ENCODE measurements at regions not wholly inside any gene's neighbourhood (a gene's known extent, or its start where the extent isn't known, plus 50 kb on each side); places are given as distances from the start of the nearest gene placed in this dataset.

- H3K4me3 ChIP-seq (ENCODE audit: low read length), result no peak overlapping the region
- H3K27me3 ChIP-seq (ENCODE audit: control insufficient read depth, insufficient read depth, low read length), result peaks cover 10% of the 10 kb centered on the region
- H3K36me3 ChIP-seq (ENCODE audit: control insufficient read depth, insufficient read depth, low read length), result no peaks in the 10 kb centered on the region
- WGBS (ENCODE audit: insufficient coverage), result no CpG with 5 or more reads among the region's 2 CpGs
- no peak for DNase-seq
- H3K27ac ChIP-seq (ENCODE audit: low read length), result no peak overlapping the region
- no peaks in the 10 kb centered on the region for H3K9me3 ChIP-seq (replicated peaks; ENCODE audit: control insufficient read depth, low read depth, low read length)
- no peaks in the 10 kb centered on the region for H3K4me1 ChIP-seq (ENCODE audit: control insufficient read depth, insufficient read depth, low read length)
These were observed 84.9 kb downstream of the CBLL2 start for GRCh38 chrX:22357621-22358020.

- Histone ChIP-seq H3K4me3 (ENCODE audit: low read length) (no peak overlapping the region), H3K36me3 (ENCODE audit: control insufficient read depth, insufficient read depth, low read length) (no peaks in the 10 kb centered on the region), H3K9me3 (replicated peaks; ENCODE audit: control insufficient read depth, low read depth, low read length) (no peaks in the 10 kb centered on the region), H3K27me3 (ENCODE audit: control insufficient read depth, insufficient read depth, low read length) (peaks cover 5% of the 10 kb centered on the region), H3K4me1 (ENCODE audit: control insufficient read depth, insufficient read depth, low read length) (no peaks in the 10 kb centered on the region), H3K27ac (ENCODE audit: low read length) (peak overlapping the region; percentile 20)
- 82% methylated on average over 2 of the region's 3 CpGs for WGBS (ENCODE audit: insufficient coverage)
- DNase-seq, result peak; percentile 33
These were observed 87.4 kb downstream of the CBLL2 start for GRCh38 chrX:22360129-22360528.

DNA sequence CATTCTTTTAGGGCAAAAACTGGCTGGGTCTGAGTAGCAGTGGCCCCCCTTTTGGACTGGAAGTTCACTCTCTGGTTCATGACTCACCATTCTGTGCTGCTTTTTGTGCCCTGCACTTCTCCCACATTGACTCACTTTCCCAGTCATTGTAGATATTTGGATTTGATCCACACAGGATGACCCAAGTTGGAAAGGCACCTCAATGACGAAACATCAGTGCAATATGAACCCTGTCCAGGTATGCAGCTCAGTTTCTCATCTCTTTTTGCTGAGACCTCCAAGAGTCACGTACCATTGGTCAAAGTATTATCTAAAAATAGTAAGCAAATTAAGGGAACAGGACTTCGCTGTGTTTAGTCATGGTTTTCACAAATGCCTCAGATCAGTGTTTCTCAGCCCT is 92.7 kb downstream of the CBLL2 start:
- no peak for DNase-seq
- WGBS (ENCODE audit: insufficient coverage), result no CpG with 5 or more reads among the region's 3 CpGs
- Histone ChIP-seq H3K36me3 (ENCODE audit: control insufficient read depth, insufficient read depth, low read length) (no peaks in the 10 kb centered on the region), H3K4me1 (ENCODE audit: control insufficient read depth, insufficient read depth, low read length) (no peaks in the 10 kb centered on the region), H3K9me3 (replicated peaks; ENCODE audit: control insufficient read depth, low read depth, low read length) (no peaks in the 10 kb centered on the region), H3K27me3 (ENCODE audit: control insufficient read depth, insufficient read depth, low read length) (peaks cover 7% of the 10 kb centered on the region), H3K27ac (ENCODE audit: low read length) (no peak overlapping the region), H3K4me3 (ENCODE audit: low read length) (no peak overlapping the region)

- DNase-seq, result no peak
- H3K27ac ChIP-seq (ENCODE audit: low read length), result no peak overlapping the region
- H3K27me3 ChIP-seq (ENCODE audit: control insufficient read depth, insufficient read depth, low read length), result peaks cover 7% of the 10 kb centered on the region
- no peak overlapping the region for H3K4me3 ChIP-seq (ENCODE audit: low read length)
- no peaks in the 10 kb centered on the region for H3K9me3 ChIP-seq (replicated peaks; ENCODE audit: control insufficient read depth, low read depth, low read length)
- H3K36me3 ChIP-seq (ENCODE audit: control insufficient read depth, insufficient read depth, low read length), result no peaks in the 10 kb centered on the region
- H3K4me1 ChIP-seq (ENCODE audit: control insufficient read depth, insufficient read depth, low read length), result no peaks in the 10 kb centered on the region
- no CpG with 5 or more reads among the region's 1 CpG for WGBS (ENCODE audit: insufficient coverage)
These were observed 93.5 kb downstream of the CBLL2 start for GRCh38 chrX:22366166-22366702.

GRCh38 chrX:22366906-22367305 is 94.2 kb downstream of the CBLL2 start:
- H3K4me1 ChIP-seq (ENCODE audit: control insufficient read depth, insufficient read depth, low read length), result no peaks in the 10 kb centered on the region
- no peaks in the 10 kb centered on the region for H3K36me3 ChIP-seq (ENCODE audit: control insufficient read depth, insufficient read depth, low read length)
- H3K27ac ChIP-seq (ENCODE audit: low read length), result no peak overlapping the region
- 100% methylated on average over 1 of the region's 4 CpGs for WGBS (ENCODE audit: insufficient coverage)
- H3K9me3 ChIP-seq (replicated peaks; ENCODE audit: control insufficient read depth, low read depth, low read length), result no peaks in the 10 kb centered on the region
- no peak overlapping the region for H3K4me3 ChIP-seq (ENCODE audit: low read length)
- H3K27me3 ChIP-seq (ENCODE audit: control insufficient read depth, insufficient read depth, low read length), result peaks cover 7% of the 10 kb centered on the region
- DNase-seq, result no peak

GRCh38 chrX:22373094-22373493 is 100.4 kb downstream of the CBLL2 start:
- DNase-seq, result no peak
- peaks cover 5% of the 10 kb centered on the region for H3K27me3 ChIP-seq (ENCODE audit: control insufficient read depth, insufficient read depth, low read length)
- no peaks in the 10 kb centered on the region for H3K36me3 ChIP-seq (ENCODE audit: control insufficient read depth, insufficient read depth, low read length)
- WGBS (ENCODE audit: insufficient coverage), result 65% methylated on average over 2 of the region's 3 CpGs
- no peaks in the 10 kb centered on the region for H3K4me1 ChIP-seq (ENCODE audit: control insufficient read depth, insufficient read depth, low read length)
- no peaks in the 10 kb centered on the region for H3K9me3 ChIP-seq (replicated peaks; ENCODE audit: control insufficient read depth, low read depth, low read length)
- no peak overlapping the region for H3K4me3 ChIP-seq (ENCODE audit: low read length)
- no peak overlapping the region for H3K27ac ChIP-seq (ENCODE audit: low read length)

DNA sequence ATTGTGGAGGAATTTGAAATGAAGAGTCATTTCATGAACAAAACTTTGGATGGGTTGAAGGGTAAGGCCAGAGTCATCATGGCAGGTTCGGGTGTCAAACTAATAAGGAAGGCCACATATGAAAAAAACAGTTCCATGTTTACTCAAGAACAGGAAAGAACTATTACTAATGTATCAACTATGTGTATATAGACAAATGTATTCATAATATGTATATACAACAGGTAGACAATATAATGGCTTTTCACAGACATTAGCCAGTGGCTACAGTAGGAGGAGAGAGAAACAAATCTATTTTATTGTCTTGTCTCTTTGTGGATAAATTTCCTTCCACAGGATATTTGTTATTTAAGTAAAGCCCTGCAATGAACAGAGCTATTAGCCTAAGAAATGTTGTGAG is 101.1 kb downstream of the CBLL2 start:
- no peak overlapping the region for H3K4me3 ChIP-seq (ENCODE audit: low read length)
- no peak overlapping the region for H3K27ac ChIP-seq (ENCODE audit: low read length)
- peaks cover 2% of the 10 kb centered on the region for H3K27me3 ChIP-seq (ENCODE audit: control insufficient read depth, insufficient read depth, low read length)
- no peaks in the 10 kb centered on the region for H3K4me1 ChIP-seq (ENCODE audit: control insufficient read depth, insufficient read depth, low read length)
- no CpG with 5 or more reads among the region's 1 CpG for WGBS (ENCODE audit: insufficient coverage)
- H3K36me3 ChIP-seq (ENCODE audit: control insufficient read depth, insufficient read depth, low read length), result no peaks in the 10 kb centered on the region
- no peaks in the 10 kb centered on the region for H3K9me3 ChIP-seq (replicated peaks; ENCODE audit: control insufficient read depth, low read depth, low read length)
- DNase-seq, result no peak

DNA sequence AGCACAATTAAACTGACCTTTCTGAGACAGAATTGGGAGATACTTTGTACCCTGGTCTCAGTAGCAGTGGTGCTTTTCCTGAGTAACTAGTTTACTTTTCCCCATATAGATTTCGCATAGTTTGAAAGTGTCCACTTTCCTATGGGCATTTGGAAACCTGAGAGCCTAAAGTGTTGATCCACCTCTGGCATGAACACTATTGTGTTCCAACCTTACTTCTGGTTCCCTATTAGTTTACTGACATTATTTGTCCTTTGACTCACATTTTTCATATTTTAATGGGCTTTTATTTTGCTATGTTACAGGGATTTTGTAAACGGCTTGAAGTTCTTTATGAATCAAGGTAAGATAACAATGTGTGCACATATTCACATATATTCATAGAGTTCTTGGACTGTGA is 103.7 kb downstream of the CBLL2 start:
- no peak overlapping the region for H3K4me3 ChIP-seq (ENCODE audit: low read length)
- WGBS (ENCODE audit: insufficient coverage), result no CpG with 5 or more reads among the region's 2 CpGs
- no peak overlapping the region for H3K27ac ChIP-seq (ENCODE audit: low read length)
- H3K9me3 ChIP-seq (replicated peaks; ENCODE audit: control insufficient read depth, low read depth, low read length), result peaks cover 2% of the 10 kb centered on the region
- DNase-seq, result no peak
- H3K4me1 ChIP-seq (ENCODE audit: control insufficient read depth, insufficient read depth, low read length), result no peaks in the 10 kb centered on the region
- H3K36me3 ChIP-seq (ENCODE audit: control insufficient read depth, insufficient read depth, low read length), result no peaks in the 10 kb centered on the region
- H3K27me3 ChIP-seq (ENCODE audit: control insufficient read depth, insufficient read depth, low read length), result no peaks in the 10 kb centered on the region

- peaks cover 2% of the 10 kb centered on the region for H3K9me3 ChIP-seq (replicated peaks; ENCODE audit: control insufficient read depth, low read depth, low read length)
- no peak for DNase-seq
- WGBS (ENCODE audit: insufficient coverage), result no CpG with 5 or more reads among the region's 4 CpGs
- H3K36me3 ChIP-seq (ENCODE audit: control insufficient read depth, insufficient read depth, low read length), result no peaks in the 10 kb centered on the region
- no peak overlapping the region for H3K4me3 ChIP-seq (ENCODE audit: low read length)
- H3K27ac ChIP-seq (ENCODE audit: low read length), result no peak overlapping the region
- no peaks in the 10 kb centered on the region for H3K27me3 ChIP-seq (ENCODE audit: control insufficient read depth, insufficient read depth, low read length)
- no peaks in the 10 kb centered on the region for H3K4me1 ChIP-seq (ENCODE audit: control insufficient read depth, insufficient read depth, low read length)
These were observed 105.6 kb downstream of the CBLL2 start for GRCh38 chrX:22378296-22378695.

- peaks cover 5% of the 10 kb centered on the region for H3K9me3 ChIP-seq (replicated peaks; ENCODE audit: control insufficient read depth, low read depth, low read length)
- no CpG with 5 or more reads among the region's 7 CpGs for WGBS (ENCODE audit: insufficient coverage)
- DNase-seq, result no peak
These were observed 111.3 kb downstream of the CBLL2 start for GRCh38 chrX:22383988-22384387.

DNA sequence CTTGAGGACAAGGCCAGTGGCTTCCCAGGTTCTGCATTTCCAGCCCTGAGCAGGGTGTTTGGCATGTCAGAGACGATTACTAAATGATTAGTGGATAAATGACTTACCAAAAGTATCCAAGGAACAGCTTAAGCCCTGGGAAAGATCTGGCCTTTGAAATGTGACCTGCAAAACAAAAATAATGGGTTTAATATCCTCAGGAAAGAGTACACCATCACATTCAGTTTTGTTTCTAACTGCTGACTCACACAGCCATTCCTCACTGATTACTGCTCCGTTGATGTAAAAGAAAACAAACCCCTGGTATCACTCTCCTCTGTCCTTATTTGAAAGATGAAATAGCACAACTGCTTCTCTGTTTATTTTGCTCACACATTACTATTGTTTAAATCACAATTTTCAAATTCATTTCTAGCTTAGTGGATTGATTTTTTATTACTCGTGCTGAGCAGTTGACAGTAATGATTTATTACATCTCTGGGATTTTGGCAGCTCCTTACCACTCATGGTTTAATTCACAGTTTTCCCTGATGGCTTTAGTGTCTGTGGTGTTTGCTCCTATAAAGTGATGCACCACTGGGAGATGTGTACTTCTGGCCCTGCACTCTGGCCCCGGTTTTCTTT is 117.0 kb downstream of the CBLL2 start:
- Histone ChIP-seq H3K27ac (ENCODE audit: low read length) (no peak overlapping the region), H3K4me1 (ENCODE audit: control insufficient read depth, insufficient read depth, low read length) (no peaks in the 10 kb centered on the region), H3K9me3 (replicated peaks; ENCODE audit: control insufficient read depth, low read depth, low read length) (no peaks in the 10 kb centered on the region), H3K4me3 (ENCODE audit: low read length) (no peak overlapping the region), H3K27me3 (ENCODE audit: control insufficient read depth, insufficient read depth, low read length) (peaks cover 5% of the 10 kb centered on the region), H3K36me3 (ENCODE audit: control insufficient read depth, insufficient read depth, low read length) (no peaks in the 10 kb centered on the region)
- 38% methylated on average over 1 of the region's 4 CpGs for WGBS (ENCODE audit: insufficient coverage)
- DNase-seq, result peak; percentile 15

More at GRCh38 chrX:22383988-22384387, 111.3 kb downstream of the CBLL2 start:
- Histone ChIP-seq H3K4me1 (ENCODE audit: control insufficient read depth, insufficient read depth, low read length) (no peaks in the 10 kb centered on the region), H3K4me3 (ENCODE audit: low read length) (no peak overlapping the region), H3K36me3 (ENCODE audit: control insufficient read depth, insufficient read depth, low read length) (no peaks in the 10 kb centered on the region), H3K27me3 (ENCODE audit: control insufficient read depth, insufficient read depth, low read length) (no peaks in the 10 kb centered on the region), H3K27ac (ENCODE audit: low read length) (no peak overlapping the region)
